CD4-positive, alpha-beta T cell treated with Interleukin-6 at 100 ng/mL for 8 hours (primary cell): ENCODE measurements at regions not wholly inside any gene's neighbourhood (a gene's known extent, or its start where the extent isn't known, plus 50 kb on each side); places are given as distances from the start of the nearest gene placed in this dataset.
"Not testable (repeated sequence)": the region's sequence is repeated elsewhere in the genome, so short reads cannot be mapped to it uniquely, and the experiment has no call there.

Source experiments
- DNase-seq: peaks from one replicate; pipeline ENCODE4 v3.0.0-alpha.2; 2020; ENCODE audit warnings: mixed read lengths, low spot score

DNA sequence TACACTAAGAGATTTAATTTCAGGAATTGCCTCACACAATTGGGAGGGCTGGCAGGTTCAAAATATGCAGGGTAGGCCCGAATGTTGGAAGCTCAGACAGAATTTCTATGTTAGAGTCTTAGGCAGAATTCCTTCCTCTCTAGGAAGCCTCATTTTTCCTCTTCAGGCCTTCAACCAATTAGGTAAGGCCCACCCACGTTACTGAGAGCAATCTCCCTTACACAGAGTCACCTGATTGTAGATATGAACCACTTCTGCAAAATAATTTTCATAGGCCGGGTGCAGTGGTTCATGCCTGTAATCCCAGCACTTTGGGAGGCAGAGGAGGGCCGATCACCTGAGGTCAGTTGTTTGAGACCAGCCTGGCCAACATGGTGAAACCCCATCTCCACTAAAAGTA, 50.2 kb upstream of the HIVEP1 start:
- no peak for DNase-seq

DNA sequence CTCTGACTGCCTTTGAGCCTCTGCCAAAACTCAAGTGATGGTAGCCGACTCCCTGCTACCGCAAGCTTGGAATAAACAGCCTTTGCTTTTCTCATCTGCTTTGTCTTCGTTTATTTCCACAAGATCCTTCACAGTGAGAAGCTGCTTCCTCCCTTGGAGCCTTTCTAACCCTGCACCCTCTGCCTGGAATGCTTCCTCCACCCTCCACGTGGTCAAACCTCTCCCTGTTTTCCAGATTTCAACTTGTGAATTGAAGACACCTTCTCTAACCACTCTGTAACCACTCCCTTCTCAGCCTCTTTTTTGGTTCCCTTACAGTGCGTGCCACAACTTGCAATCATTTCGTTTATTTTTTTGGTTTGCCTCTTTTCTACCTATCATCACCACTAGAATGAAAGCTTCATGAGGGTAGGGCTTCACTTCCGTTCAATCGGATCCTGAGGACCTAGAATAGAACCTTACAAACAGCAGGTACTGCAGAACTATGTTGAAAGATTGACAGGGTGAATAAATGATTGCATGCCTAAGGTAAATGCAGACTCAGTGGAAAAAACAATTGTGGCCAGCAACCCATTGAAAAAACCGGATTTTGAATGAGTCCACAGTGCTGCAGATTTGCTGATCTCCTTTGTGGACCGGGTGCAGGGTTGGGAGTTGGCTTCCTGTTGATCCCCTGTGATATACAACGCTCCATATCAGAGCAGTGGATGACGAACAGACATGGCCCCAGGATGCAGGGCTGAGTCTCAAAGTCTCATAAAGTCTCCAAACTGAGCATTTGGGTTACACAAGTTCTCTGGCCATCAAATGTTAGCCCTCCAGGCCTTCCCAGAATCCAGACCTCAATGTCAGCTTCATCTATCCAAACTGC, 51.0 kb upstream of the HIVEP1 start:
- DNase-seq = no peak

DNA sequence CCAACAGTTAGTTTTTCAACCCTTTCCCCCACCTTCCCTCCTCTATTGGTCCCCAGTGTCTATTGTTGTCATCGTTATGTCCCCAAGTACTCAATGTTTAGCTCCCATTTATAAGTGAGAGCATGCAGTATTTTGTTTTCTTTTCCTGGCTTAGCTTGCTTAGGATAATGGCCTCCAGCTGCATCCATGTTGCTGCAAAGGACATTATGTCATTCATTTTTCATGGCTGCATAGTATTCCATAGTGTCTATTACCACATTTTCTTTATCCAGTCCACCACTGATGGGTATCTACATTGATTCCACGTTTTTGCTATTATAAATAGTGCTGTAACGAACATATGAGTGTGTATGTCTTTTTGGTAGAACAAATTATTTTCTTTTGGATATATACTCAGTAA, 55.3 kb upstream of the HIVEP1 start:
- DNase-seq = no peak

DNA sequence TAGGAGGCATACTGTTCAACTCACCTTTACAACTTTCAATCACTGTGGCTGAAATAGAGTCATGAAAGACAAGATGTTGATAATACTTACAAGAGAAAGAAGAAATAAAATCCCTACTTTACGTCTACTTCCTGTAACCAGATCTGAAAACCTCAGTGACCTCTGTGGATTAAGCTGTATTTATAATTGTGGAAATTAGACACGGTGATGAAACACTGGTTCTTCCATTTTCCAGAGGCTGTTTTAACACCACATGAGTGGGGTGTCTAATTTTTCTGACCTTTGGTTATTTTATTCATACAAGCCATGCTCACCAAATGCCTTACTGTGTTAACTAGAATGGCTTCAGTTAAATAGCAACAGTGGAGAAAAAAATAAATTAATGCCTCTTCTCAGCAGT, 58.5 kb upstream of the HIVEP1 start:
- no peak for DNase-seq

DNA sequence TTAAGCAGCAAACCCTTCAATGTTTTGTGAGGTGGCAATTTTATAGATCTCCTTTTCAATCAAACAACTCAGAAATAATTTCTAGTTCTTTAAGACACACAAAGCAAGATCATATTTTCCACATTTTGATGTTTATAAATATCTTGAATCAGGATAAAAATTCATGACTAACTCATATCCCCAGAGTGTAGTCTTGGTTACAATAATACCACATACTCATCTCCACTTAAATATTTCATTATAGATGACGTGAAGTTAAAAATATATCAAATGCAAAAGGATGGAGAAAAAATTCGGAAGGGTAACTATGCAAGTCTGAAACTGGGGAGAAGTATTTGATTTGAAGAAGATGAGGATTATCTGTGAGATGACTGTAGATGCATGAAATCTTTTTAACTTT, 59.8 kb upstream of the HIVEP1 start:
- no peak for DNase-seq

DNA sequence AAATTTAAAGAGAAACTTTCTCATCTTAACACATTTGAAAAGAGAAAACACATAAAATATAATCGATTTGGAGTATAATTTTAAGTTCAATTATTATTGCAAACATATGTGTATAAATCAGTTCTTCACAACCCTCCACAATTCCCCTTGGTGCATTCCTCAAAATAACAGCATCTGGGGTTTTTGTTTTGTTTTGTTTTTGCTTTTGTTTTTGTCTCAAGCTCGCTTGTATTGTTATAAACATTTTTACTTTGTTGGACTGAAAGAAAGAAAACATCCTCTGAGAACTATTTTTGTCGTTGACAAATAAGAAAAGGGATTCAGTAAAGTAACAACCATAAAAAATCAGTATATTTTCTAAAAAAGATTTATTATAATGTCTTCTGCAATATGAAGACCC, 60.2 kb upstream of the HIVEP1 start:
- DNase-seq = no peak

DNA sequence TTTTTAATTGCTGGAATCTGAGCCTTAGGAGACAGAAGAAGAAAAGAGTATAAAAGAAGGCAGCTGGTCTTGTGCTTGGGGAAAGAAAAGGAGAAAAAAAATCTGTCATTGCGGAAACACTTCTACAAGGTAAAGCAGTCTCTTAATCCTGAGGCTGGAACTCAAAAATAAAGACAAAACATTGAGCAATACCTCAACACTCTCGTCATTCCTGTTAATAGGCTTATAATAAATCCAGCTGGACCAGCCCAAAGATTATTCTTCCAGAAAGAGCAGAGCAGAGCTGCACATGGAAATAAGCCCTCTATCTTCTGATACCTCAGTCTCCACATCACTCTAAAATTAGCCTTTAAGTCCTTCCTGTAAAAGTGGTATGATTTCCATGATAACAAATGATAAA, 62.0 kb upstream of the HIVEP1 start:
- DNase-seq = no peak

DNA sequence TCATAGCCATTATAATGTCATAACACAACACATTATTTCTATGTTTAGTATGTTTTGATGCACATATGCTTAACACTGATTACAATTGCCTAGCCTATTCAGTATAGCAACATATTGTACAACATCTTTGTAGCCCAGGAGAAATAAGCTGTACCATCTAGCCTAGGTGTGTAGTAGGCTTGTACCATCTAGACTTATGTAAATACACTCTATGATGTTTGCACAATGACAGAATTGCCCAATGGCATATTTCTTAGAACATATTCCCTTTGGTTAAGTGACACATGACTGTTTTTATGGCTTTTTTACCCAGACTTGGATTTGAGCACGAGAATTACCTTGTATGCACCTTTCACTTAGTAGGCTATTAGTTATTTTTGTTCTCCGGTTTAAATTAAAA, 64.5 kb upstream of the HIVEP1 start:
- DNase-seq = no peak

DNA sequence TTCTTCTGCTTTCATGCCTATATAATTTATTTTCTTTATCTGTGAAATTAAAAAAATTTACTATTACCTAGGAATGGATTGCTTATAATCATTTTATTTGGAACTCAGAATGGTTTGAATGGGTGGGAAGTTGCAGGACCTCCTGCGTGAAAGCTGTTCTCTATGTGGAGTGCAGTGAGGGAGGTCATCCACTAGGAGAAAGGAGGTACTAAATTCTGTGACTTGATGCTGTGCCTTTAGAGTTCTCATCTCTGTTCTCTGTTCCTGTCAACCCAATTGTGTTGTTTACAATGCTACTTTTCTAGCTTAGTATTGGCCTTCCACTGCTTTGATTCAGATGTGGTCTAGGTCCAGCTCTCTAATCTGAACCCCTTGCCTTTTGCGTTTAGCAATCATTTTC, 65.0 kb upstream of the HIVEP1 start:
- DNase-seq = no peak

DNA sequence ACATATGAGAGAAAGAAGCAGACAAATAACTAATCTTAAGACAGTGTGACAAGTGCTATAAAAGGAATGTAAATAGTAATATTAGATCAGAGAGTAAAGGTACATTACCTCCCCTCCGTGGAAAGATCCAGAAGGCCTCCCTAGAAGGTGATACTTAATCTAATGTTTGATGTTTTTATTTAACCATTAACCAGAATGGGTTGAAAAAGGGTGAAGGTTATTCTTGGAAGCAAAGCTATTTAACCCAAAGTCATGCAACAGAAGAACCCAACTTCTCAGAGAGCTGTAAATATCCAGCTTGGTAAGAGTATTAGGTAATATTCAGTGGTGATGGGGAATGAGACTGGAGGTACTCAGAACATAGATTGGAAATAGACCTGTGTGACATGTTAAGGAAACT, 68.0 kb upstream of the HIVEP1 start:
- no peak for DNase-seq

DNA sequence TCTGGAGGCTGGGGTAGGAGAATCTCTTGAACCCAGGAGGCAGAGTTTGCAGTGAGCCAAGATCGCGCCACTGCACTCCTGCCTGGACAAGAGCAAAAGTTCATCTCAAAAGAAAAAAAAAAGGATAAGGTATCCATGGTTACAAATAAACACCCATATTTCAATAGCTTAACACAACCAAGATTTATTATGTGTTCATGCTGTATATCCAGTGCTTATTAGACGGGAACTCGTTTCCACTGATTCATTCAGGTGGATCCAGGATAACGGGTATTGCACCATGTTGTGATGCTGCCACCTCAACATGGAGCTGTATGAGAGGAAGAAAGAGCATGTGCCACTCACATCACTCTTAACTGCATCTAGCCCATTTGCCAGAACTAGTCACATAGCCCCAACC, 69.1 kb upstream of the HIVEP1 start:
- DNase-seq = no peak

DNA sequence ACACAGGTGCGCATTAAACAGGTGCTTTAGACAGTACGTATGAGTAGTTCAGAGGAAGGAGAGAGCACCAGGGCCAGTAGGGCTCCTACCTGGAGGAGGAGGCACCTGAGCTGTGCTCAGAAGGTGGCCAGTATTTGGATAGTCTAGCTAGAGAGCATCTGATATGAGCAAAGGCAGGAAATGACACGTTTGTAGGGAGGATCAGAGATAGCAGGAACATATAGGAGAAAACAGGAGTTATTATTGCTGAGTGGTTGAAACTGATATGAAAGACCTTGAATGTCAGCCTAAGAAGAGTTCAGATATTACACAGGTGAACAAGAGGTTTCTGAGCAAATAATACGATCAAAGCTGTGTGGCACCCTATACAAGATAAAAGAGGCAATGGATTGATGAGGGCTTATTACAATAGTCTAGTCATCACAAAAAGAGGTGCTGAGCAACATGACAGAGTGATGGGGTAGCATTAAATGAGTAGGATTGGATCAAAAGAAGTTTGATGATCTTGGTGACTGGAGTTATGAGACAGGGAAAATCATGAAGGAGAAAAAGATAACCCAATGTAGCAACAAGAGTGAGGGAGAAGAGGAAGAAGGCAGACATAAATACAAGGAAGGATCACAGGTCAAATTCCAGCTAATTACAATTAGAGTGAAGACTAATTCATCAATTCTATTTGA, 69.8 kb upstream of the HIVEP1 start:
- DNase-seq = no peak

DNA sequence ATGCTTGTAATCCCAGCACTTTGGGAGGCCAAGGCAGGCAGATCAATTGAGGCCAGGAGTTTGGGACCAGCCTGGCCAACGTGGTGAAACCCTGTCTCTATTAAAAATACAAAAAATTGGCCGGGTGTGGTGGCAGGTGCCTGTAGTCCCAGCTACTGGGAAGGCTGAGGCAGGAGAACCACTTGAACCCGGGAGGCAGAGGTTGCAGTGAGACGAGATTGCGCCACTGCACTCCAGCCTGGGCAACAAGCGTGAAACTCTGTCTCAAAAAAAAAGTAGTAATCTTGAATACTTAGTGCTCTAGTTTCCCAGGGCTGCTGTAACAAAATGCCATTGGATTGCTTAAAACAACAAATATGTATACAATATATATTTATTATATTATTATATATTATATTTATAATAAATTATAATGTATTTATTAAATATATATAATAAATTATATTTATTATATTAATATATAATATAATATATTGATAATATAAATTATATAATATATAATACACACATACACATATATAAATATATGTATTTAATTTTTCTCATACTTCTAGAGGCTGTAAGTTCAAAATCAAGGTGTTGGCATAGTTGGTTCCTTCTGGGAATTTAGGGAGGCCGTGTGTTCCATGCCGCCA, 71.5 kb upstream of the HIVEP1 start:
- not testable (repeated sequence) for DNase-seq

DNA sequence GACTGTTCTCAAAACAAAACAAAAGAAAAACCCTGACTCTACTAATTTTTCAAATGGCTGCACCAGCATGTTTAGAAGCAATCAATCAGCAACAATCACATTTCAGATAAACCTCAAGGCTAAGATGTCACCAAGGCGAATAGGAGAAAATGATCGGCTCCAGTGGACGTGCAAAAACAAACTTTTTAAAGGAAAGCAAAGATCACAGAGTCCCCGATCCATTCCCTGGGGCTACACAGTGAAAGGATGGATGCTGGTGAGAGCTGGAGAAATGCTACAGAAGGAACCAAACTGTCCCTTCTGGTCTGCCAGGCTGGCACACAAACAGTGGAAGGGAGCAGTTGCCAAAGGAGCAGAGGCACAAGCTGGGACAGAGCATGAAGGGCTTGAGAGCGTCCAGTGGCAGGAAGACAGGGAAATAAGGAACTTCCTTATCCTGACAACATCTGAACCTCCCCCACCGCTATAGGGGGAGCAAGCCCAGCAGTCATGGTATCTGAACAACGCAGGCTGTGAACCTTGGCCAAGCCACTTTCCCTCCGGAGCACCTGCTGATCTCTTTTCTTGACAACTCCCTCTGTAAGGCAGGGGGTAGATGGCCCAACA, 73.7 kb upstream of the HIVEP1 start:
- no peak for DNase-seq

DNA sequence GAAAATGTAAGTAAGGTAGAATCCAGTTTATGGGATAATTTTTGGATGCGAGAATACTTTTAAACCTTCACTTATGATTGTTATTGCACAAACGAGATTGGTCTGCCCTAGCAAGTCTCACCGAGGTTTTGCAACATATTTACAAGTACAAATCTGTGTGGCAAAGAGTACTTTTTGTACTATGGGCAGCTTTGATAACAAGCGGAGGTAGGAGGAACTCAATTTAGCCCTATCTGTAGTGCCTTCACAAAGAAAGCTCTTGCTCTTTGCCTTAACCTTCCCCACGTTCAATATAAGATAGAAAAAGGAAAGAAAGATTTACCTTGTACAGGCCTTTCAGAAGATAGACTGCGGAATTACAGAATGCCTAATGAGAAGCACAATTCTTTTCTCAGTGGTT, 77.5 kb upstream of the HIVEP1 start:
- DNase-seq = no peak

DNA sequence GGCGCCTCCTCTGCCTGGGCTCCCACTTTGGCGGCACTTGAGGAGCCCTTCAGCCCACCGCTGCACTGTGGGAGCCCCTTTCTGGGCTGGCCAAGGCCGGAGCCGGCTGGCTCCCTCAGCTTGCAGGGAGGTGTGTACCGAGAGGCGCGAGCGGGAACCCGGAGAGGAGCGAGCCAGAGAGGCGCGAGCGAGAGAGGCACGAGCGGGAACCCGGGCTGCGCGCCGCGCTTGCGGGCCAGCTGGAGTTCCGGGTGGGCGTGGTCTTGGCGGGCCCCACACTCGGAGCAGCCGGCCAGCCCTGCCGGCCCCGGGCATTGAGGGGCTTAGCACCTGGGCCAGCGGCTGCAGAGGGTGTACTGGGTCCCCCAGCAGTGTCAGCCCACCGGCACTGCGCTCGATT, 79.2 kb upstream of the HIVEP1 start:
- DNase-seq = not testable (repeated sequence)

DNA sequence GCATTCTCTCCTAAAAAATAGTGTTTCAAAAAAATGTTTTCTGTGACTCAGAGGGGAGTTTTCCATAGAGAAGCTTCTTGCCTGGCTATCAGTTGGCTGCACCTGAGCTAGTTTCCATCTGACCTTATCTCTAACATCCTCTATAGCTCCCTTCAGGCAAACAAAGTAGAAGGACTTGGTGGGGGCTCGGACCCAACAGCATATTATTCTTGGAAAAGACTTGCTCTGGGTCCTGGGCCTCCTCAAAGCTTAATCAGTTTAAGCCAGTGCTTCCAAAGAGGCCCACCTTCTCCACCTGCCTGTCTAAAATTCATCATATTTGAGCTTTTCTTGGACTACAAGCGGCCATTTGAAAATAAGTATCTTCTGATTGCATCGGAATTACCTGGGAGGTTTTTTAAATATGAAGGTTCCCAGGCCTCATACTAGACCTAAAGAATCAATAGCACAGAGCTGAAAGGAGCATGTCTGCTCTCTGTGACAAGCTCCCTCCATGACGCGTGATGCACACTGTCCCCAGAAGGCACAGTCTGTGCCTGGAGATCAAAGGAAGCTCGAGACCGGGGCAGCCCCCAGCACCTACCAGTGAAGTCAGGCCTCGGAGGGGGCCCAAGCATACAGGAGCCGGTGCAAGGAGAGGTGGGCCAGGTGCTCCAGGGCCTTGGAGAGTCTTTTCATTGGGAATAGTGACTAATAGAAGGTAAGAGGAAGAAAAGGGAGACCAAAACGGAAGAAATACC, 80.6 kb upstream of the HIVEP1 start:
- DNase-seq = no peak

DNA sequence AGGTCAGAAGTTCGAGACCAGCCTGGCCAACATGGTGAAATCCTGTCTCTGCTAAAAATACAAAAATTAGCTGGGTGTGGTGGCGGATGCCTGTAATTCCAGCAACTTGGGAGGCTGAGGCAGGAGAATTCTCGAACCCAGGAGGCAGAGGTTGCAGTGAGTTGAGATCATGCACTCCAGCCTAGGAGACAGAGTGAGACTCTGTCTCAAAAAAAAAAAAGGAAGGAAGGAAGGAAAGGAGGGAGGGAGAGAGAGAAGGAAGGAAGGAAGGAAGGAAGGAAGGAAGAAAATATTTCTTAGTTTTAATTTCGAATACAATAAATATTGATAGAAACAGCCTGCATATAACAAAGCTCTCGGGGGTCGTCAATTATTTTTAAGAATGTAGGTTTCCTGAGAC, 81.3 kb upstream of the HIVEP1 start:
- DNase-seq = not testable (repeated sequence)

DNA sequence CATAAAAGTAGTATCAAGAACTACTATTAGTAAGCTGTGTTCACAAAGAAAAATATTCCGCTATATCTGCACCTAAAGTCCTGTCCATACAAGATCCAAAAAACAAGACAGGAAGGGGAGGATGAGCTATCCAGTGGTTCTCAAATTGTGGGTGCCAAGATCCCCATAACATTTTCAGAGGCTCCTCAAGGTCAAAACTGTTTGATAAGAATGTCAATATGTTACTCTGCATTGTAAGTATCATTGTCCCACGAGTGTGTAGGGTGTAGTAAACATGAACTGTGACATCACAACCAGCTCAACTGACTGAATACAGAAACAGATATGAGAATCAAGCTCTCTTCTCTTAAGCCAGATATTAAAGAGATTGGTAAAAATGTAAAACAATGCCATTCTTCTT, 81.9 kb upstream of the HIVEP1 start:
- no peak for DNase-seq

DNA sequence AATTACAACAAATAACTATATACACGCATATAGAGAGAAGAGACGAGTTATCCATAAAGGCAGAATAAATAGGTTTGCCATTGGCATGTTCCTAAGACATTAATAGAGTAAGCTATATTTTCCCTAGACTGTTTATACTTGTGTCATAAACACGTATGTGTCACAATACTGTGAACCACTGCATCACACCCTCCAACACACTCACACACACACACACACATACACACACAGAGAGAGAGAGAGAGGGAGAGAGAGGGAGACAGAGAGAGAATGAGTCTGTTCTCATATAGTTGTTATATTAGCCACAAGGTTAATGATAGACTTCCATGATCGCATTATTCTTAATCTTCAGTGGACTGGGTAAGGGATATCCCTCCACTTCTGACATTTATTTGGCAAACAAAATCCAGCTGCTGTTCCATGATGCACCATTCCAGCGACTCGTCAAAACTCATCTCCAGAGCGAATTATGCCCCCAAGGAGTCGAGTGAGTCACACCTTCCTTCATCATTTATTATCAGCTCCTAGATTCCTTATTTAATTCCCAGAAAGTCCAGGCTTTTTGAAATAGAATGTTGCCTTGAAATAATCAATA, 82.8 kb upstream of the HIVEP1 start:
- DNase-seq = no peak

DNA sequence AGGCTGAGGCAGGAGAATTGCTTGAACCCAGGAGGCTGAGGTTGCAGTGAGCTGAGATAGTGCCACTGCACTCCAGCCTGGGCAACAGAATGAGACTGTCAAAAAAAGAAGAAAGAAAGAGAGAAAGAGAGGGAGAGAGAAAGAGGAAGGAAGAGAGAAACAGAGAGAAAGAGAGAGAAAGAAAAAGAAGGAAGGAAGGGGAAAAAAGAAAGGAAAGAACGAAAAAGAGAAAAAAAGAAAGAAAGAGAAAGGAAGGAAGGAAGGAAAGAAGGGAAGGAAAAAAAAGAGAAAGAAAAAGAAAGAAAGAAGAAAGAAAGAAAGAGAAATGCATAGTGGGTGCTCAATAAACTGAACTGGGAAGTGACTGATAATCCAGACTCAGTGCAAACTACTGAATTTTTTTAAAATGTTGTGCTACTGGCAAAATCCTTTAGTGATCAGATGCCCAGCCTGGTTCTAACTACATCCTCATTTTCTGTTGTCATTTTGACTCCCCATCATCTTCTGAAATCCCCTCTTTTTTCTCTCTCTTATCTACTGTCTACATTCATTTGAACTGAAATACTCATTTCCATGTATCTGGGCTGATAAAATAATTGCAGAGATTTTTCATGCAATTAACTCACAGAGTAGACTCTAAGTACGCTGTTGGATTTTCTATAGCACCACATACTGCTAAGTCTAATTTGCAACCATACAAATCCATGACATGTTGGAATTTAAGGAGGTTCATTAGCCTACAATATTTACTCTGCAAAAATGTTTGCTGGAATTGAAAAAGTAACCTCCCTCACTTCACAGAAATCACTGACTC, 85.3 kb upstream of the HIVEP1 start:
- DNase-seq = no peak
